Endometrium (tissue), 2 donors: ENCODE measurements at regions not wholly inside any gene's neighbourhood (a gene's known extent, or its start where the extent isn't known, plus 50 kb on each side); places are given as distances from the start of the nearest gene placed in this dataset.

Source experiments
- FAIRE-seq: peaks from 2 replicates; lab custom pipeline; 2012; peaks lifted over from hg19 to GRCh38; lab: Jason Lieb, UNC
- donor health status: control.
- donor health status: control.

DNA sequence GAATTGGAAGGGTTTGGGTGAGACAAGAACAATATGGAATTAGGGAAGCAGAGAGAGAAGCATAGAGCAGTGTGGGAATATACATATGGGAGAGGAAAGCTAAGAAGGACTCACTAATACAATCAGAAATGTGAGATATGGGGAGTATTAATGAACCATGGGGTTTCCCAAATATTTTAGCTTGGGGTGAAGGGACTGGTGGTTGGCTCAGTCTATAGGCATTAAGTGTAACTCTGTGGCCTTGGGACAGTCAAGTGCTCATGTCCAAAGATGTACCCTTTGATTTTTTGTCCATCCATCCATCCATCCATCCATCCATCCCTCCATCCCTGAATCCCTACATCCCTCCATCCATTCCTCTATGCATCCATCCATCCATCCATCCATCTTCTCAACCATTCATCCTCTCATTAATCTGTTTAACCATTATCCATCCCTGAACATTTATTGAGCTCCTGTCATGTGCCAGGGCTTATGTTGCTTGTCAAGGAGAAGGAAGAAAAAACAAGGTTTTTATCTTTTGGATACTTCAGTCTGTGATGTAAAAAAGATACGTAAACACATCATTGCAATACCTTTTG lies 263.4 kb upstream of the CHD6 start:
- FAIRE-seq, result no peak

- no peak for FAIRE-seq
Observed at GRCh38 chr20:41879123-41879522, 260.9 kb upstream of the CHD6 start.

DNA sequence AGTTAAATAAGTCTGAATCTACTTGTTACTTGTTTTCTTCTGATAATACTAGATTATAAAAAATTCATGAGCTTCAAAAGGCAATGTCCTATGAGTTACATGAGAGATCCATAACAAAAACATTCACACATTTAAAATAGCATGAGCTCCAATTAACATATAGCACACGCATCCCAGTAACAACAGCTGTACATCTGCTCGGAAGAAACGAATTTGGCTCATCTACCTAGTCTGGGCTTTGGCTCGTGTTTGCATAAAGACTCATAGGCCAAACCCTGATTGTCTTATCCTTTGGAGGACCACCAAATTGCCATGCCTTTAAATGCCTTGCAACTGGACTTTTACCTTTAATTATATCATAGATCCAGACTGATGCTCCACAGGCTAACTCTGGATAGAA lies 259.7 kb upstream of the CHD6 start:
- no peak for FAIRE-seq

GRCh38 chr20:41874658-41875057 lies 256.5 kb upstream of the CHD6 start:
- no peak for FAIRE-seq

GRCh38 chr20:41872930-41873329 lies 254.8 kb upstream of the CHD6 start:
- FAIRE-seq, result no peak

GRCh38 chr20:41870869-41871462 lies 252.8 kb upstream of the CHD6 start:
- no peak for FAIRE-seq

DNA sequence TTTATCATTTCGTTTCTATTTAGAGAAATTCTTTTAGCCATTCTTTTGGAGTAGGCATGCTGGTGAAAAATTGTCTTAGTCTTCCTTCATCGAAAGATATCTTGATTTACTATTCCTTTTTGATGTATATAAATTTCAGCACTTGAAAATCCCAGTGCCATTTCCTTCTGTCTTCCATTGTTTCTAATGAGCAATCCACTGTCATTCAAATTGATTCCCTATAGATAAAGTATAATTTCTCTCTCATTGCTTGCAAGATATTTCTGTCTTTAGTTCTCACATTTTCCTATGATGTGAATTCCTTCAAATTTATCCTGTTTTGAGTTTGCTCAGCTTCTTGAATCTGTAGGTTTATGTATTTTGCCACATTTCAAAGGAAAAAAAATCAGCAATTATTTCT lies 251.1 kb upstream of the CHD6 start:
- FAIRE-seq, result no peak

- no peak for FAIRE-seq
Observed at GRCh38 chr20:41865938-41866337, 247.8 kb upstream of the CHD6 start.

DNA sequence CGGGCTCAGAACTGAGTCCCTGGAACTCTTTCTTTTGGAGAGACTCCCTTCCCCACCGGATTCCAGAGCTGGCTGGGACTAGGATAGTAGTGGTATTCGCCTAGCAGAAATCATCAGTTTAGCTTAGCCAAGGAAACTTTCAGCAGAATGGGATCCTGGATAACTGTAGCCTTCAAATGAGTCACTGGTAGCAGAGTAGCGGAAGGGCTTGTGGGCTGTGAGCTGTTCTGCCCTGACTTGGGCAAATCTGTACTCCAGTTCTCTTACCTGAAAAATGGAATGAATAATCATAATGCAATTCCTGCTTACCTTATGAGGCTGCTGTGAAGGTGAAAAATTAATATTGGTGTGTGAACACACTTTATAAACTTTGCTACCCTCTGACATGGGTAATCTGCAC lies 244.3 kb upstream of the CHD6 start:
- FAIRE-seq, result no peak

DNA sequence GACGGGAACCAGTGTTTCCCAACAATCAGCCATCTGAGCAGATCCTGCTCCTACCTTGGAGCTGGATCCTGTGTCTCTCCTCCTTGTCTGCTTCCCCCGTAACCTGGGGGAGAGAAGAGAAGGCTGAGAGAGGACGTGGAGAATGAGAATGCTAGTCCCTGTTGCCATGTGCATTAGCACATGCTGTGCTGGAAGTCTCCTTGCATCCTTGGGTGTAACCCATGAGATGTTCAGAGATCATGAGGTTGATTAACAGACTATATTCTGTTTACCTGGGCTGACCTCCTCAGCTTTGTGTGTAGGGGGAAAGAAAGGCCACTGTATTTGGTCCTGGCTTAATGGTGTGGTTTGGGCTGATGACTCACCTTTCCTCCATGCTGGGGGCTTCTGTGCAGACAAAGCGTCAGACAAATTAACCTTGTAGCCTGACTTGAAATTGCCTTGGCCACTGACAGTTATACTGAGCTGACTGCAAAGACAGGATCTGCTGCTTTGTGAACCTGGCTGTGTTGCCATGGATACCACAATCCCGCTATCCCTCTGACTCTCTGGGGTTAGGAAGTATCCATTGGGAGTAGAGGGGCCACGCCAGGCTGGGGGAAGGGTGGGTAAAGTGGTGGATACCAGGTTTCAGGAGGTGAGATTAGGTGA lies 243.7 kb upstream of the CHD6 start:
- no peak for FAIRE-seq

GRCh38 chr20:41854765-41855164 lies 236.6 kb upstream of the CHD6 start:
- no peak for FAIRE-seq

- no peak for FAIRE-seq
Observed at GRCh38 chr20:41853806-41854205, 235.6 kb upstream of the CHD6 start.

GRCh38 chr20:41848180-41848579 lies 230.0 kb upstream of the CHD6 start:
- FAIRE-seq, result no peak

DNA sequence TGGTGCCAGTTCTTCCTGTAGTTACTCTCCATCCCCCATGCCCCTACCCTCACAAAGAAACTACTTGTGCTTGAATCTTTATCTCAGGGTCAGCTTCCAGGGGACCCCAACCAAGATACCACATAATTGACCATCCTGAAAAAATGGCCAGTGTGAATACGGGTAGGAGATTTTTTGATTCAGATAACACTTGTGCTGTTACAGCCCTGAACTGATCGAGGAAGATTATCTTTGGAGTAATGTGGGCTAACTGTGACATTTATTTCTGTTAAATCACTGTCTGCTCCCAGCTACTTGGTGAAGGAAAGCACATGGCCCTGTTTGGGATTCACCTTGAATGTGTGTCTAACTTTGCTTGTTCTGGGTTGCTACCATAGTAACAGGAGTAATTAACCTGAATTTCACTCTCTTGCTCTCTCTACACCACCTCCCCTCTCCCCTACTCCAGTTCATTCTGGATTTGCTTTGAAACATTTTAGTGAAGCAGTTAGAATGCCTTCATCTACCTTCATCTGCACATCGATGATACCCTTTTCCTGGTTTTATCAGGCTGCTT lies 219.6 kb upstream of the CHD6 start:
- no peak for FAIRE-seq

DNA sequence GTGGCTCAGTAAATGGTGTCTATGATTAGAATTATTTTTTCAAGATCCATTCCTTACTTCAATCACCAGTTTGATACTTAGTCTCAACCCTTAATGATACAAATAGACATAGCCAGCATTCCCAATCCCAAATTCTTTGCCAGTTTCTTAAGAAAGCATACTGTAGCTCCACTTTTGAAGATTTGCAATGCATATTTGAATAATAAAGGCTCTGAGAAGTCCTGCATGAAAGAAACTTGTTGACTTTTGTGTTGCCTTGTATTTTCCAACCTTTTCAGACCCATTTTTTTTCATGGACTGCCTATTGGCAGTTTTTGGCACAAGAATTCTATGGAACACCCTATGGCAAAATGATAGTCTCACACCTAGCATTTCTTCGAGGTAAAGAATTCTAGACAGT lies 215.6 kb upstream of the CHD6 start:
- no peak for FAIRE-seq

DNA sequence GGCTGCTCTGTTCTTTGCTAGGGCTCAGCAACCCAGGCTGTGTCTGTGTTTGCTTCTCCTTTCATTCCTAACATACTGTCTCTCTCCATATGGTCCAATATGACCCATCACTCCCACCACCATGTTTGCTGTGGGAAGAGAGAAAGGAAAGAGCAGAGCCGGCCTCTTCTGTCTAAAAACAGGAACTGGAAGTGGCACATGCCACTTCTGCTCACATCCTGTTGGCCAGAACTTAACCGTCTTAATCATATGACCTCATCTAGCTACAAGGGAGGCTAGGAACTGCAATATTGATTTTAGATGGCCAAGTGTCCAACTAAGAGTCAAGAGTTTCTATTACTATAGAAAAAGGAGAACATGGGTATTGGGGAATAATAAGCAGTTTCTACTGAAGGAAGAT lies 212.5 kb upstream of the CHD6 start:
- FAIRE-seq, result no peak

- no peak for FAIRE-seq
Observed at GRCh38 chr20:41819436-41819835, 201.3 kb upstream of the CHD6 start.

GRCh38 chr20:41818991-41819390 lies 200.8 kb upstream of the CHD6 start:
- no peak for FAIRE-seq

DNA sequence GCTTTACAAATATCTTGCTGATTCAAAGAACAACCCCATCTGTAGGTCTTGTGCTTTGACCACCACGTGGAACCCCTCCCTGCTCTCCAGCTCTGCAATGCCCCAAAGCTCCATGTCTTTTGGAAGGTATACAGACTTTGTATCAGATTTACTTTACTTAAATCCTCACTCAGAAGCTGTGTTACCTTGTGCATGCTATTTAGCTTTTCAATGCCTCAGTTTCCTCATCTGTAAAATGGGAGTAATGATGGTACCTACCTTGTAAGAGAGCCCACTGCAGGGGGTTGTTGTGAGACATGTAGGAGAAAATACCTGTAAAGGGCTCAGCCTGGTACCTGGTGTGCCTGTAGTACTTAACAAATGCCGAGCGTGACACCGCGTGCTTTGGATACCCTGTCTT lies 200.2 kb upstream of the CHD6 start:
- FAIRE-seq, result no peak

- FAIRE-seq, result no peak
Observed at GRCh38 chr20:41811456-41811855, 193.3 kb upstream of the CHD6 start.

DNA sequence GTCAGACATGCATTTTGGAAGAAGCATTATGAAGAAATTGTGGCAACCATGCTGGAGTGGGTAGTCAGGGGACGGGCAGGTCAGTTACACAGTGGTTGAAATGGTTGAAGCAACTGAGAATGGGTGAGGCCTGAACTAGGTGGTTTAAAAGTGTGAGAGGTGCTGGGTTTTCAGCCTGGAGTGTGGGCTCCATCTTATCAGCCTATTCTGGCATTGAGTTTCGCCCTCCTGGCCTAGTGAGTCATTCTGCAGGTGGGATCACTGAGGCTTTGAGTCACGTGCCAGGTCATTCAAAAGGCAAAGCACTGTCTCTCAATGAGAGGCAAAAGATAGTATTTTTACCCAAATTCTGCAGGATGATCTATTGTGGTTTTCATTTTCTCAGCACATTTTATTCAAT lies 181.9 kb upstream of the CHD6 start:
- no peak for FAIRE-seq

- no peak for FAIRE-seq
Observed at GRCh38 chr20:41798930-41799502, 180.8 kb upstream of the CHD6 start.

- FAIRE-seq, result no peak
Observed at GRCh38 chr20:41786158-41786557, 168.0 kb upstream of the CHD6 start.
